ENCODE measurements at regions not wholly inside any gene's neighbourhood (a gene's known extent, or its start where the extent isn't known, plus 50 kb on each side); places are given as distances from the start of the nearest gene placed in this dataset.

GRCh38 chr2:160735696-160736095 lies 242.1 kb upstream of the RBMS1 start:
- TF ChIP-seq CTCF (IDR thresholded peaks at IDR 0.05) (no peak), POLR2A (IDR thresholded peaks at IDR 0.05) (no peak)
